22Rv1 (cell line): ENCODE measurements at regions not wholly inside any gene's neighbourhood (a gene's known extent, or its start where the extent isn't known, plus 50 kb on each side); places are given as distances from the start of the nearest gene placed in this dataset.

Experiments used
- H3K27ac ChIP-seq: fragments of 450-650 bp; 2 replicates; pipeline ENCODE4 v1.5.1; 2017
- ZFX ChIP-seq: fragments of 450-650 bp; IDR thresholded peaks from 2 replicates; pipeline ENCODE4 v1.6.1; 2017; ENCODE audit warnings: antibody characterized with exemption, borderline replicate concordance
- TF ChIP-seq, protein P1 (sequence below): fragments of 450-650 bp; IDR thresholded peaks from 2 replicates; pipeline ENCODE4 v1.5.1; 2017; ENCODE audit warnings: mild to moderate bottlenecking

DNA sequence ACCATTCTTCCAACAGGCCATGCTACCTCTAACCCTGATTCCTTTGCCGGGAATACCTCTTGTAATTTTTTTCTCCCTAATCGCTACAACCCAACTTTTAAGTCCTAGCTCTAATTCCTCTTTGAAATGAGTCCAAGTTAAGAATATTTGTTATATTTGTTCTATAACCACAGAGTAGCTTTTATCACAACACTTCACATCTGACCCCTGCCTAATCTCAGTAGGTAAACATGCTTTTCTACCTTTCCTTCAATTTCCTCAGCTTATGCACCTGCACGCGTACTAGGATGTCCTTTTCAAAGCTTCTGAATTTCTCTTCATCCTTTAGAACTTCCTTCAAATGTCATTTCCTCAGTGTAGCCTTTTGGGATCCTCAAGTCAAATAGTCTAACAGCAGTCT is 915.5 kb upstream of the LCORL start:
- TF ChIP-seq, protein P1, sequence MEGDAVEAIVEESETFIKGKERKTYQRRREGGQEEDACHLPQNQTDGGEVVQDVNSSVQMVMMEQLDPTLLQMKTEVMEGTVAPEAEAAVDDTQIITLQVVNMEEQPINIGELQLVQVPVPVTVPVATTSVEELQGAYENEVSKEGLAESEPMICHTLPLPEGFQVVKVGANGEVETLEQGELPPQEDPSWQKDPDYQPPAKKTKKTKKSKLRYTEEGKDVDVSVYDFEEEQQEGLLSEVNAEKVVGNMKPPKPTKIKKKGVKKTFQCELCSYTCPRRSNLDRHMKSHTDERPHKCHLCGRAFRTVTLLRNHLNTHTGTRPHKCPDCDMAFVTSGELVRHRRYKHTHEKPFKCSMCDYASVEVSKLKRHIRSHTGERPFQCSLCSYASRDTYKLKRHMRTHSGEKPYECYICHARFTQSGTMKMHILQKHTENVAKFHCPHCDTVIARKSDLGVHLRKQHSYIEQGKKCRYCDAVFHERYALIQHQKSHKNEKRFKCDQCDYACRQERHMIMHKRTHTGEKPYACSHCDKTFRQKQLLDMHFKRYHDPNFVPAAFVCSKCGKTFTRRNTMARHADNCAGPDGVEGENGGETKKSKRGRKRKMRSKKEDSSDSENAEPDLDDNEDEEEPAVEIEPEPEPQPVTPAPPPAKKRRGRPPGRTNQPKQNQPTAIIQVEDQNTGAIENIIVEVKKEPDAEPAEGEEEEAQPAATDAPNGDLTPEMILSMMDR, result no peak
- TF ChIP-seq ZFX, result no peak

DNA sequence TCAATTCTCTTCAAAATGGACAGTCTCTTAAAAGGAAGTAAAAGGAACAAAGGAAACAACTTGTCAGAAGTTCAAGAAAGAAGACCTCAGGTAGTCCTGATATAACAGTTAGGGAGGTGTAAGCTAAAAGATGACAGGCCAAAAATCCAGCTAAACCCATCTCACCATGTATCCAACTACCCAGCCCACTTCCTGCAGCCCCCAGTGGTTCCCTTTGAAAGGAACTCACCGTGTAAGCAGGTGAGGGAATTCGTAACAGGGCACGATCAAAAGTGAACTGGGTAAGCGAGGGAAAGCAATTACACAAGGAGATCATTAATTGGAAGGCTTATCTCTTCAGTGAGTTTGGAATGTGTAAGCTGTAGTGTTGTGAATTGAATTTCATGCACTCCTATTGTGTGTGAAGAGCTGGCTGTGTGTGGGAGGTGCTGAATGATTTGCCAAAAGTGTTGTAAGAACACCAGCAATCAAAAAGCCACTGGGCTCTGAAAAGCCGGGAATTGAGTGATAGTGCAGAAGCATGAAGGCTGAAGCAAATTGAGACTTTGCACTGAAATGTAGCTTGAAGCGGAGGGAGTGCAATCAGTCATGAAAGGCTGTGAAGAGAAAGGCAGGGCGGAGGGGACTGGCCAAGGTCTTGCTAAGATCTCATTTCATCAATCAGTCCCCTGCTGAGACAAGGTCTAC is 914.2 kb upstream of the LCORL start:
- no peak for TF ChIP-seq ZFX
- TF ChIP-seq, protein P1, result no peak
- no peak overlapping the region for H3K27ac ChIP-seq

More for the DNA sequence above, 915.5 kb upstream of the LCORL start:
- H3K27ac ChIP-seq, result no peak overlapping the region

DNA sequence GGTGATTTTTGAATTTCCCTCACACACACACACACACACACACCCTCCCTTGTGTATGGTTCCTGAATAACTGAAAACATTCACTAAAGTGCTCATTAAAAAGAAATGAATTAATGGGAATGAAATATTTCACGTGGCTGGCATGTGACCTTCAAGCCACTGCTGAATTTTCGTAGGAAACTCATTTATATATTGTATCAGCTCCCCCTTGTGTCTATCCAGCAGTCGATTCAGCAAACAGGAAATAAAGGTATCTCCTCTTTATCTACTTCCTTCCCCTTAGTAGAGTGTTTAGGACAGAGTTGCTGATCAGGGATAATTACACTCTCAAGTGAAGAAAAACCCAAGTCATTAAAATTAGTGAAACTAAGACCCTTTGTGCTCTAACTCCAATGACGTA is 912.6 kb upstream of the LCORL start:
- no peak for TF ChIP-seq ZFX
- TF ChIP-seq, protein P1, result no peak
- no peak overlapping the region for H3K27ac ChIP-seq

DNA sequence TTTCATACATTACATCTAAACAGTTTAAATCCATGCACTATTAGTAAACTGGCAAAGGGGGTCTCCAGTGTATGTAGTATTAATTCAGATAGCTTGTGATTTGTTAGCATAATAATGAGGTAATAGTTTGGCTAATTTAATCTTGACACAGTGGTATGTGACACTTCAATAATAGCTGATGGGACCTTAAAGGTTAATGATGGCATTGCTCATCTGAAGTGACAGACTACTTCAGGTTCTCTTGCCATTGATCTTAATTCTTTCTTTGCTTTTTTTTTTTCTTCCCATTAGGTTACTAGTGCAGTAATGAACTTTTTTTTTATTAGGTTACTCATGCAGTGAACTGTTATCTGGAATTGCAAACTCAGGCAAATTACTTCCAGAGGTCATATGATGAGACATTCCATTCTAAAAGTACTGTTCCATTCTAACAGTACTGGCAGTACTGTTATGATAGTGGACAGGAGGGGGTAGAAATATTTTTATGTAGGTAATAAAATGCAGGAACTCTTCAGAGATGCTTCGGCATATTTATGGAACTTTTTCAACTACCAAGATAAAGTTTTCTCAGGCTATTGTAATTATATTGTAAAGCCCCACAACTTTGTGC is 911.3 kb upstream of the LCORL start:
- TF ChIP-seq ZFX, result no peak
- H3K27ac ChIP-seq, result no peak overlapping the region

DNA sequence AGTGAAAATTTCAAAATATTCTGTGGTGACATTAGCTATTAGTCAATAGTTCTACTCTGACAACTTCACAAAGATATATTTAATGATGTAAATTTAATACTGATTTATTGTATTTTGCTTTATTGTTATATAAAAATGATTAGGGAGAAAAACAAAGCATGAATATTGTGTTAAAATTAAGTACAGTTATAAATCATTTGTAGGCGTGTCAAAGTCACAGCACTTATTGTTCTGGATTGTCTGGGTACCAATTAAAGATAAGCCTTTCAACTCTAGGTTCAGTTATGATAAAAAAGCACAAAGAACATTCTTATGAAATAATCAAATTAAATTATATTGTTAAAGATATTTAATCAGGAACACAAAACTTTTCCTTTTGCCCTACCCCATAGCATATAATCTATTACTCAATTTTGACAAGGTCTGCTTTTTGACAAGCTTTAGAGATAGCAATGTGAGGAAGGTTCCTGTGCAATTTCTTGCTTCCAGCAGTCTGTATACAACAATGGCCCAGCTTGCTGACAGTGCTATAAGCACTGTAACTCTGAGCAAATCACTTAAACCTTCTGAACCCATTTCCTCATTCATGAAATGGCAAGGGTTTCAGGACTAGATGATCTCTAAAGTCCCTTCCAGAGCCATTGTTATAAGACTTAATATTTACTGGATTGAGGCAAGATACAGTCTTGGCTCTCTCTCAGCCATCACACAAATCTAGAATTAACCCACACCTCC is 910.3 kb upstream of the LCORL start:
- TF ChIP-seq ZFX, result no peak
- TF ChIP-seq, protein P1, result no peak
- no peak overlapping the region for H3K27ac ChIP-seq

DNA sequence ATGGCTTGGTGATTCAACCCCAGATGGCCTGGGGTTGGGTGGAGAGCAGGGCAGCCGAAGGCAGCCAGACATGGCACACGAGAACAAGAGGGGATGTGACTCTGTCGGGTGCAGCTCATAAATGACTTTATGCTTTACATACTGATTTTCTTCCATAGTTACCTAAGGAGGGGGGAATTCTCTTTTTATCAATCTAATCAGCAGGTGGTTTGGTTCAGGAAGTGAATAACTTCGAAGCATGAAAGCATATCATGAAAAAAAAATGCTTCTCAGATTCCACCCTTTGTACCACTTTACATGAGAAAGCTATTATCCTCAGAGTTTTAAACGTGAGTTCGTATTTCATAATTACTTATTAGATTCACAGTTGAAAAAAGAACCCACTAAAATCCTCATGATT is 908.9 kb upstream of the LCORL start:
- TF ChIP-seq ZFX, result no peak
- TF ChIP-seq, protein P1, result no peak

DNA sequence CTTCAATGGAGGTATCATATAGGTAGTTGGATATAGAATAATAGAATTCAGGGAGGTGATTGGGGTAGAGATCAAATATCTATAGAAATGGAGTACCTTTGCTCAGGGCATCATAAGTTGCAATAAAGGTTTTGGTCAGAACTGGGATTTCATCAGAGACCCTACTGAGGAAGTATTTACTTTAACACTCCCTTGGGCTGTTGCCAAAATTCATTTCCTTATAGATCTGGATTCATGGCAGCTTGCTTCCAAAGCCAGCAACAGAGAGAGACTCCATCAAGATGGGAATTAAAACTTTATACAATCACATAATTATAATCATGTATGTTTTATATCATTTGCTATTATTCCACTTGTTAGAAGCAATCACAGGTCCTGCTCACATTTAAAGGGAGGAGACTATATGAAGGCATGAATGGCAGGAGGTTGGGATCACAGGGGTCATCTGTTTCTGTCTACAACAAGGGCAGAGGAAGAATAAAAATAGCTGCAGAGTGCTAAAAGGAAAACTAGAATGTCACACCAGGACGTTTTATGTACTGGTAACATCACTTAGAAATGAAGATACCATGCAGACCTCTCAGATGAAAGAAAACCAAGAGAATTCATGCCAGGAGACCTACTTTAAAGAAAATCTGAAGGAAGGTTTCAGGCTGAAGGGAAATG is 902.1 kb upstream of the LCORL start:
- H3K27ac ChIP-seq, result no peak overlapping the region
- TF ChIP-seq, protein P1, result no peak
- TF ChIP-seq ZFX, result no peak

More for the DNA sequence above, 908.9 kb upstream of the LCORL start:
- H3K27ac ChIP-seq, result no peak overlapping the region
